HG03520 (cell line): ENCODE measurements at regions not wholly inside any gene's neighbourhood (a gene's known extent, or its start where the extent isn't known, plus 50 kb on each side); places are given as distances from the start of the nearest gene placed in this dataset.
A peak's percentile ranks its signal among the peaks of the same experiment; 100 is the strongest.

ENCODE experiments used
- ATAC-seq: cut with Tn5 transposase; IDR thresholded peaks from one replicate; pipeline ENCODE4 v1.9.1; 2021; ENCODE audit warnings: mild to moderate bottlenecking, moderate library complexity; ENCODE audit not compliant: unreplicated experiment

GRCh38 chr10:108208732-108209131 lies 1044.2 kb upstream of the SORCS1 start:
- no peak for ATAC-seq

GRCh38 chr10:108208038-108208437 lies 1043.5 kb upstream of the SORCS1 start:
- no peak for ATAC-seq

GRCh38 chr10:108204528-108205305 lies 1040.2 kb upstream of the SORCS1 start:
- ATAC-seq = peak; percentile 64

GRCh38 chr10:108203905-108204527 lies 1039.5 kb upstream of the SORCS1 start:
- ATAC-seq = no peak

DNA sequence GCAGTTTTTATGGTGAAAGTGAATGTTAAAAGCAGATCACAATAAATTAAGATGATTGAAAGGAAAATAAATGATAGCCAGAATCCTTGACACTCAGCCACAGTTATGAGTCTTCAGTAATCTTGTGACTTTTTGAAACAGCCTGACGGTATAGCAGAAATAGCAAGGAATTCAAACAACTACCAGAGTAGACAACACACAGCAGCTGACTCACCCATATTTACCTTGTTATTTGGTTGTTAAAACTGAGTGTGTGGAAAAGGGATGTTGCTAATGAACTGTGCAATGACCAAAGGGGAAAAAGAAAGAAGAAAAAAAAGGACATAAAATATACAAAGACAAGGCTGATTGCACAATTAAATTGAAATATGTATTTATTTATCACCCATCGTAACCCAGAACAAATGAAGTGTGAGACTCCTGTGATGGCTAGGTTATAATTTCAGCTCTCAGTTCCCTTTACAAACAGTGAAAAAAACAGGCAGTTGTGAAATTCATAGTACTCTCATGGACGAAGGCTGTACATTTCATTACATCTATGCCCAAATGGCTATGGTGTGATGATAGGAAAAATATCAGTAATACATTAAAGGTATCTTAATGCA lies 1023.0 kb upstream of the SORCS1 start:
- ATAC-seq = no peak

GRCh38 chr10:108184114-108184513 lies 1019.6 kb upstream of the SORCS1 start:
- ATAC-seq = no peak

DNA sequence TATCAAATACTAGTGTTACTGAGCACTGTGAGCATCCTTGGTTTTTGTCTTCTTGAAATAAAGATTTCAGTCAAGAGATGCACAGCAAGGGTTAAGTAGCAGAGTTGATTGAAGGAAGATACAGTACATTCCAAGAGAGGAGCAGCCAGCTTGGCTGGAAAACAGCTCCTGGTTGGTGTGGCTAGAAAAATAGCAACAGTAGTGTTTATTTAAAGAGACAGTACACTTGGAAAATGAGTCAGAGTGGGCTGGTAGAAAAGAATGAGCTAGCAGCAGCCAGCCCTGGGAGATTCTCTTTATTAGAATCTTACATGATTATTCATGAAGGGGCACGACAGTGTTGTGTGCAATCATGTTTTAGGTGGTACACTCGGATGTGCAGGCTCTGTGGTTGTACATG lies 1016.4 kb upstream of the SORCS1 start:
- ATAC-seq = no peak

DNA sequence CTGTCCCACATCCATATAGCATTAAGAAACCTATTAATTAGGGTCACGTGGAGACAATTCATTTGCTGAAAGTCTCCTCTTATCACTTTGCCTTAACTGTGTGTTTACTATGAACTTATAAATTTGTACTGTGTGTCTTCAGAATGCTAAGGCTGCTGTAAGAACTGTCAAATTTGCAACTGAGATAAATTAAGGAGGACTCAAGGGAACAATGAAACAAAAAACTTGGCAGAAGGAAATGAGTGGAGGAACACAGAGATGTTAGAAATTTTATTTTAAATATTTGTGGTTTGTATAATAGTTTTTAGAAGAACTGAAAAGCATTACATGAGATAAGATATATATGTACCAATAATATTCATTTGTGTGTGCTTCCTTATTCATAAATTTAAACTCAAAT lies 1005.3 kb upstream of the SORCS1 start:
- ATAC-seq = no peak

- no peak for ATAC-seq
Observed at GRCh38 chr10:108167766-108168165, 1003.3 kb upstream of the SORCS1 start.

- no peak for ATAC-seq
Observed at GRCh38 chr10:108166401-108166800, 1001.9 kb upstream of the SORCS1 start.

GRCh38 chr10:108147346-108147745 lies 982.8 kb upstream of the SORCS1 start:
- no peak for ATAC-seq

- ATAC-seq = no peak
Observed at GRCh38 chr10:108141064-108141463, 976.6 kb upstream of the SORCS1 start.

GRCh38 chr10:108132303-108132702 lies 967.8 kb upstream of the SORCS1 start:
- ATAC-seq = no peak

GRCh38 chr10:108130575-108130974 lies 966.1 kb upstream of the SORCS1 start:
- no peak for ATAC-seq

GRCh38 chr10:108112218-108112617 lies 947.7 kb upstream of the SORCS1 start:
- ATAC-seq = no peak

DNA sequence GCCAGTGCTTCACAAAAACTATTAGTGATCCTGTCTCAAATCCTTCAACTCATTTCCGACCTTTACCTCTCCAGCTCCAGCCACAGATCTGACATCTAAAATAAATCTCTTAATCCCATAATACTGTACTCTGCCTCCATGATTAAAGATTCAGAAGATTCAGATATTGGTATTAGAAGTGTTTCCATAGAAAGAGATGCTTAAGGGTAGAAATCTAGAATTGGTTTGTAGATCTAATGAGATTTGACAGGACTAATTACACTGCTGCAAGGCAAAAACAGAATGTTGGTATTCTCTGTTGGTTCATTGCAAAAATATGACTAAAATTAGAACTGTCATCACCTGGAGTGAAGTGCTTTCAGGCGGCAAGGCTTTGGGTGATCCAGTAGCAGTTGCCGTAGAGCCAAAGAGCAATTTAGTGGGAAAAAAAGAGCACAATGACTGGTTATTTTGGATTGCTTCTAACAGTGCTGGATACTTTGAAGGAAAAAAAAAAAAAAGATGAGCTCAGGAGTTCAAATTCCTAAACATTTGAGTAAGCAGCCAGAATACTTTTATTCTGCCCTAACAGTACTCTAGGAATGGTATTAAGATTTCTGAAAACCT lies 940.1 kb upstream of the SORCS1 start:
- no peak for ATAC-seq

GRCh38 chr10:108097258-108097657 lies 932.8 kb upstream of the SORCS1 start:
- ATAC-seq = no peak

GRCh38 chr10:108095932-108096925 lies 931.7 kb upstream of the SORCS1 start:
- no peak for ATAC-seq

DNA sequence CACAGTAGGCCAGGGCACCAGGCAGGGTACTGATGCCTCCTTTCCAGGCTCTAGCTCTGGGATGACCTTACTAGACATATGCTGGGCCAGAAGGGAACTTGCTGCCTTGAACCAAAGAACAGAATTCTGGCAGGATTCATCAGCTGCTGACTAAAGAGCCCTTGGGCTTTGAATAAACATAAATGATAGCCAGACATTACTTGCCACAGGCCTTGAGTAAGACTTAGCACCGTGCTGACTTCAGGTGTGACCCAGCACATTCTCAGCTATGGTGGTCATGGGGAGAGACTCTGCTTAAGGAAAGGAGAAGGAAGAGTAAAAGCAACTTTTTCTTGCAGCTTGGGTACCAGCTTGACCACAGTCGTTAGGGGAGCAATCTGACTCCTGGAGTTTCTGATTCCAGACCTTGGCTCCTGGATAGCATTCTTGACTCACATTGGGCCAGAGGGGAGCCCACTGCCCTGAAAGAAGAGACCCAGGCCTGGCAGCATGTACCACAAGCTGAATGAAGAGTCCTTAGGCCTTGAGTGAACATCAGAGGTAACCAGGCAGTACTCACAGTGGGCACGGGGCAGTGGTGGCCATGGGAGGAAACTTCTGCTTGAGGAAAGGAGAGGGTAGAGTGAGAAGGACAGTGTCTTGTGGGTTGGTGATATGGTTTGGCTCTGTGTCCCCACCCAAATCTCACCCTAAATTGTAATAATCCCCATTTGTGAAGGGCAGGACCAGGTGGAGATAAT lies 926.1 kb upstream of the SORCS1 start:
- ATAC-seq = no peak

GRCh38 chr10:108086502-108086901 lies 922.0 kb upstream of the SORCS1 start:
- no peak for ATAC-seq
